ENCODE measurements at regions not wholly inside any gene's neighbourhood (a gene's known extent, or its start where the extent isn't known, plus 50 kb on each side); places are given as distances from the start of the nearest gene placed in this dataset.
"Not testable (repeated sequence)": the region's sequence is repeated elsewhere in the genome, so short reads cannot be mapped to it uniquely, and the experiment has no call there.

GRCh38 chr3:26307787-26308186 is 314.8 kb upstream of the LRRC3B start:
- intact Hi-C loops (cut with micrococcal nuclease), result no loop called here
- no peaks in the 10 kb centered on the region for H3K27me3 ChIP-seq (ENCODE audit: low read depth)
- no peak overlapping the region for H3K27ac ChIP-seq (replicated peaks)
- TF ChIP-seq CTCF (IDR thresholded peaks at IDR 0.05; ENCODE audit: borderline replicate concordance), result no peak
- H3K4me1 ChIP-seq, result no peaks in the 10 kb centered on the region
- H3K4me3 ChIP-seq, result no peak overlapping the region
- DNase-seq, result no peak
- peaks cover 19% of the 10 kb centered on the region for H3K9me3 ChIP-seq (replicated peaks)
- H3K36me3 ChIP-seq, result no peaks in the 10 kb centered on the region

GRCh38 chr3:26308454-26308853 is 314.1 kb upstream of the LRRC3B start:
- intact Hi-C loops (cut with micrococcal nuclease), result no loop called here
- H3K27me3 ChIP-seq (ENCODE audit: low read depth), result no peaks in the 10 kb centered on the region
- TF ChIP-seq CTCF (IDR thresholded peaks at IDR 0.05; ENCODE audit: borderline replicate concordance), result no peak
- H3K4me3 ChIP-seq, result no peak overlapping the region
- peaks cover 19% of the 10 kb centered on the region for H3K9me3 ChIP-seq (replicated peaks)
- H3K36me3 ChIP-seq, result no peaks in the 10 kb centered on the region
- no peaks in the 10 kb centered on the region for H3K4me1 ChIP-seq
- no peak for DNase-seq
- no peak overlapping the region for H3K27ac ChIP-seq (replicated peaks)

- intact Hi-C loops (cut with micrococcal nuclease); H3K4me1 ChIP-seq; DNase-seq; H3K27me3 ChIP-seq (ENCODE audit: low read depth); H3K27ac ChIP-seq (replicated peaks); H3K36me3 ChIP-seq; H3K4me3 ChIP-seq: not testable (repeated sequence)
- H3K9me3 ChIP-seq (replicated peaks), result peaks cover 19% of the 10 kb centered on the region
Measured at GRCh38 chr3:26309536-26309935, 313.0 kb upstream of the LRRC3B start.

- no peak overlapping the region for H3K27ac ChIP-seq (replicated peaks)
- no peak for DNase-seq
- H3K9me3 ChIP-seq (replicated peaks), result peaks cover 45% of the 10 kb centered on the region
- no peaks in the 10 kb centered on the region for H3K36me3 ChIP-seq
- no peak overlapping the region for H3K4me3 ChIP-seq
- intact Hi-C loops (cut with micrococcal nuclease), result no loop called here
- no peaks in the 10 kb centered on the region for H3K4me1 ChIP-seq
- no peak for TF ChIP-seq CTCF (IDR thresholded peaks at IDR 0.05; ENCODE audit: borderline replicate concordance)
- H3K27me3 ChIP-seq (ENCODE audit: low read depth), result no peaks in the 10 kb centered on the region
Measured at GRCh38 chr3:26312816-26313215, 309.8 kb upstream of the LRRC3B start.

GRCh38 chr3:26316472-26316871 is 306.1 kb upstream of the LRRC3B start:
- no peak for DNase-seq
- Histone ChIP-seq H3K9me3 (replicated peaks) (peaks cover 56% of the 10 kb centered on the region), H3K36me3 (no peaks in the 10 kb centered on the region), H3K27me3 (ENCODE audit: low read depth) (no peaks in the 10 kb centered on the region), H3K4me3 (no peak overlapping the region), H3K27ac (replicated peaks) (no peak overlapping the region), H3K4me1 (no peaks in the 10 kb centered on the region)
- intact Hi-C loops (cut with micrococcal nuclease), result no loop called here
- no peak for TF ChIP-seq CTCF (IDR thresholded peaks at IDR 0.05; ENCODE audit: borderline replicate concordance)

DNA sequence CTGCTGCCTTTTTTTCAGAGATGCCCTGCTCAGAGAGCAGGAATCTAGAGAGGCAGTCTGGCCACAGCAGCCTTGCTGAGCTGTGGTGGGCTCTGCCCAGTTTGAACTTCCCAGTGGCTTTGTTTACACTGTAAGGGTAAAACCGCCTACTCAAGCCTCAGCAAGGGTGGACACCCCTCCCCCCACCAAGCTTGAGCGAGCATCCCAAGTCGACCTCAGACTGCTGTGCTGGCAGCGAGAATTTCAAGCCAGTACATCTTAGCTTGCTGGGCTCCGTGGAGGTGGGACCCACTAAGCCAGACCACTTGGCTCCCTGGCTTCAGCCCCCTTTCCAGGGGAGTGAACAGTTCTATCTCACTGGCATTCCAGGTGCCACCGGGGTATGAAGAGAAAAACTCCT is 298.8 kb upstream of the LRRC3B start:
- H3K36me3 ChIP-seq; intact Hi-C loops (cut with micrococcal nuclease); DNase-seq; H3K27me3 ChIP-seq (ENCODE audit: low read depth); H3K4me3 ChIP-seq; H3K4me1 ChIP-seq; H3K27ac ChIP-seq (replicated peaks): not testable (repeated sequence)
- H3K9me3 ChIP-seq (replicated peaks), result peaks cover 56% of the 10 kb centered on the region

DNA sequence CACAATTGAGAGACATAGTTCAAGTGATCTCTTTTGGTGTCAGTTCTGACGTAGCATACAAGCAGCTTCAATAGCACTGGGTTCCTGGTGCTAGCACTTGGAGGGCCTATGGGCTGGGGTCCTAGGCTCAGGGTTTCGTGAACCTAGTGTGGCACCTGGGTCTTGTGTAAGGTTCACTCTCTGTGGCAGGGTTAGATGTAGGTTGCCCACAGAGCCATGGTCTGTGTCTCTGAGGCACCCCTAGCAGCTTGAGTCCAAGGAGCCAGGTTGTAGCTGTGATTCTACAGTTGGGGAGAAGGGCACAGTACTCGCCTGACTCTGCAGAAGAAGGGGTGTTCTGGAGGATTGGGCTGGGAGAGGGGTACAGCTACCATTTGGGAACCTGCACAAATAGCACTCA is 282.6 kb upstream of the LRRC3B start:
- intact Hi-C loops (cut with micrococcal nuclease), result no loop called here
- Histone ChIP-seq H3K27ac (replicated peaks) (no peak overlapping the region), H3K4me3 (no peak overlapping the region), H3K27me3 (ENCODE audit: low read depth) (no peaks in the 10 kb centered on the region), H3K9me3 (replicated peaks) (no peaks in the 10 kb centered on the region), H3K36me3 (no peaks in the 10 kb centered on the region), H3K4me1 (no peaks in the 10 kb centered on the region)
- no peak for DNase-seq
- TF ChIP-seq CTCF (IDR thresholded peaks at IDR 0.05; ENCODE audit: borderline replicate concordance), result no peak
